ENCODE measurements at regions not wholly inside any gene's neighbourhood (a gene's known extent, or its start where the extent isn't known, plus 50 kb on each side); places are given as distances from the start of the nearest gene placed in this dataset.

- Histone ChIP-seq H3F3A (ENCODE audit: control insufficient read depth, insufficient read depth) (no peaks in the 10 kb centered on the region), H3K79me2 (ENCODE audit: control insufficient read depth, low read length) (no peaks in the 10 kb centered on the region), H3K9me2 (replicated peaks; ENCODE audit: control insufficient read depth, low read length) (no peaks in the 10 kb centered on the region), H3K4me3 (ENCODE audit: low read length) (no peak overlapping the region), H3K4me2 (ENCODE audit: low read length) (no peak overlapping the region), H4K20me1 (ENCODE audit: control insufficient read depth, insufficient read depth, low read depth, low read length) (no peaks in the 10 kb centered on the region), H3K4me1 (ENCODE audit: control insufficient read depth, low read length) (no peaks in the 10 kb centered on the region), H3K27me3 (ENCODE audit: control insufficient read depth, low read length) (no peaks in the 10 kb centered on the region), H3K9me3 (ENCODE audit: control insufficient read depth, insufficient read depth, low read length) (no peaks in the 10 kb centered on the region), H3K36me3 (ENCODE audit: control insufficient read depth, low read length) (no peaks in the 10 kb centered on the region), H3K27ac (ENCODE audit: low read depth, low read length) (no peak overlapping the region)
- TF ChIP-seq EZH2phosphoT487 (IDR thresholded peaks at IDR 0.05; ENCODE audit: borderline replicate concordance, low read length) (no peak), CTCF (IDR thresholded peaks at IDR 0.05; ENCODE audit: low read depth, low read length, poor library complexity, severe bottlenecking) (no peak)
Observed at GRCh38 chr4:65791812-65792308, 121.6 kb upstream of the EPHA5 start.

GRCh38 chr4:65791111-65791811 lies 121.0 kb upstream of the EPHA5 start:
- TF ChIP-seq CTCF (IDR thresholded peaks at IDR 0.05; ENCODE audit: low read depth, low read length, poor library complexity, severe bottlenecking) (no peak), EZH2phosphoT487 (IDR thresholded peaks at IDR 0.05; ENCODE audit: borderline replicate concordance, low read length) (no peak)
- no peaks in the 10 kb centered on the region for H4K20me1 ChIP-seq (ENCODE audit: control insufficient read depth, insufficient read depth, low read depth, low read length)
- H3K9me2 ChIP-seq (replicated peaks; ENCODE audit: control insufficient read depth, low read length) = no peaks in the 10 kb centered on the region
- no peaks in the 10 kb centered on the region for H3K4me1 ChIP-seq (ENCODE audit: control insufficient read depth, low read length)
- H3K27ac ChIP-seq (ENCODE audit: low read depth, low read length) = no peak overlapping the region
- H3K9me3 ChIP-seq (ENCODE audit: control insufficient read depth, insufficient read depth, low read length) = no peaks in the 10 kb centered on the region
- no peaks in the 10 kb centered on the region for H3K27me3 ChIP-seq (ENCODE audit: control insufficient read depth, low read length)
- H3F3A ChIP-seq (ENCODE audit: control insufficient read depth, insufficient read depth) = no peaks in the 10 kb centered on the region
- no peaks in the 10 kb centered on the region for H3K36me3 ChIP-seq (ENCODE audit: control insufficient read depth, low read length)
- H3K79me2 ChIP-seq (ENCODE audit: control insufficient read depth, low read length) = no peaks in the 10 kb centered on the region
- no peak overlapping the region for H3K4me2 ChIP-seq (ENCODE audit: low read length)
- no peak overlapping the region for H3K4me3 ChIP-seq (ENCODE audit: low read length)

- H4K20me1 ChIP-seq (ENCODE audit: control insufficient read depth, insufficient read depth, low read depth, low read length) = no peaks in the 10 kb centered on the region
- TF ChIP-seq EZH2phosphoT487 (IDR thresholded peaks at IDR 0.05; ENCODE audit: borderline replicate concordance, low read length) (no peak), CTCF (IDR thresholded peaks at IDR 0.05; ENCODE audit: low read depth, low read length, poor library complexity, severe bottlenecking) (no peak)
- no peaks in the 10 kb centered on the region for H3K79me2 ChIP-seq (ENCODE audit: control insufficient read depth, low read length)
Observed at GRCh38 chr4:65789805-65790204, 119.5 kb upstream of the EPHA5 start.

More at GRCh38 chr4:65789805-65790204, 119.5 kb upstream of the EPHA5 start:
- Histone ChIP-seq H3K27ac (ENCODE audit: low read depth, low read length) (no peak overlapping the region), H3K36me3 (ENCODE audit: control insufficient read depth, low read length) (no peaks in the 10 kb centered on the region), H3K27me3 (ENCODE audit: control insufficient read depth, low read length) (no peaks in the 10 kb centered on the region), H3K4me3 (ENCODE audit: low read length) (no peak overlapping the region), H3K9me3 (ENCODE audit: control insufficient read depth, insufficient read depth, low read length) (no peaks in the 10 kb centered on the region), H3F3A (ENCODE audit: control insufficient read depth, insufficient read depth) (no peaks in the 10 kb centered on the region), H3K4me2 (ENCODE audit: low read length) (no peak overlapping the region), H3K9me2 (replicated peaks; ENCODE audit: control insufficient read depth, low read length) (no peaks in the 10 kb centered on the region), H3K4me1 (ENCODE audit: control insufficient read depth, low read length) (no peaks in the 10 kb centered on the region)
